GM21723 (cell line): ENCODE measurements at regions not wholly inside any gene's neighbourhood (a gene's known extent, or its start where the extent isn't known, plus 50 kb on each side); places are given as distances from the start of the nearest gene placed in this dataset.
"Not testable (repeated sequence)": the region's sequence is repeated elsewhere in the genome, so short reads cannot be mapped to it uniquely, and the experiment has no call there.

ENCODE experiments used
- ATAC-seq: cut with Tn5 transposase; IDR thresholded peaks from one replicate; pipeline ENCODE4 v1.9.1; 2021; ENCODE audit warnings: mild to moderate bottlenecking, moderate library complexity; ENCODE audit not compliant: unreplicated experiment

DNA sequence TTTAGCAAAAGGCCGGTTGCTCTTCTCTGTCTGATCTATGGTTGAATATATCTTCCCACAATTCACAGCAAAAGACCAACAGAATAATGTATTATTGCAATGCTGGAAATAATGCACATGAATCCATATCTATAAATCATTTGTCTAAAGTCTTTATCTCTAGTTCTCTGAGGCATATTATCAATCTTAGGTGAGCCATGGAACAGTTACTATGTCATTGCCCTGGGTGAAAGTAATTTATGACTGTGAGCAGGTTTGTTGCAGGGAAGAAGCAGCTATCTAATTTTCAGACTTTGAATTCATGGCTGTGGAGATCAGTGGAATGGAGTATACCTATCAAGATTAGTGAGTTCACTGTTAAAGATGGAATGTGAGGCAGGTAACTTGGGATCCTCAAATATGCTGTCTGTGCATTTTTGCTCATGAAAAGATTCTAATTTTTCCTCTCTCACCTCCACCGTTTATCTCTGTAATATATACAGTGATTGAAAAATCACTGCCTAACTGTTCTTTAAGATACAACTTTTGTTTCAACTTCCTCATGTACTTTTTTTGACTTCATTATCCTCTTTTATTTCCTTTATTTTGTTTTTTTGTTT, 256.8 kb upstream of the ARSJ start:
- ATAC-seq: no peak

DNA sequence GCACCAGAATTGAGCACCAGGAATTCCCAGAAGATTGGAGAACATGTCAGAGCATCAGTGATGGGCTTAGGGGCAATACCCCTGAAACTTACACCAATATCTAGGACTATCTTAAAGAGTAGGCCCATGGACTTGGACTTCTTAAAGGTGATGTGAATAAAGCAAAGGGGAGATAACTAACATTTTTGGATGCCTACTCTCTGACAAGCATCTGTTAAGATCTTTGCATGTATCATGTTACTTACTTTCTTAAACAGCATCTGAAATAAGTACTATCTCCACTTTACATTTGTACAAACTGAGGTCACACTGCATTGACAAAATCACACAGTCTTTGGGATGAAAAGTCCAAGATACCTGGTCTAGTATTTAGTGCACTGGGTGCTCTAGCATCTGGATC, 258.6 kb upstream of the ARSJ start:
- ATAC-seq: no peak

DNA sequence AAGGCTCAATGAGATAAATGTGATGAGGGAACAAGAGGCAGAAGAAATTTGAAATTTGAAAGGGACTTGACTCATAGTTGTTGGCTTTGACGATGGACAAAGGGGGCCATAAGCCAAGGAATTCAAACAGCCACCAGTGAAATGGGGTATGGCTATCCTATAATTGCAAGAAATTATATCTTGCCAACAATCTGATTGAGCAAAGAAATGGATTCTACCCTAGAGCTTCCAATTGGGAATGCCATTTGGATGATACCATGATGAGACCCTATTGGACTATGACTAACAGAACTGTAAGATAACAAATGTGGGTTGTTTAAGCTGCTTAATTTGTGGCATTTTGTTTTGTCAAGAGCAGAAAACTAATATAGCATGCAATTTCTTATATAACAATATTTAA, 270.1 kb upstream of the ARSJ start:
- ATAC-seq: no peak

DNA sequence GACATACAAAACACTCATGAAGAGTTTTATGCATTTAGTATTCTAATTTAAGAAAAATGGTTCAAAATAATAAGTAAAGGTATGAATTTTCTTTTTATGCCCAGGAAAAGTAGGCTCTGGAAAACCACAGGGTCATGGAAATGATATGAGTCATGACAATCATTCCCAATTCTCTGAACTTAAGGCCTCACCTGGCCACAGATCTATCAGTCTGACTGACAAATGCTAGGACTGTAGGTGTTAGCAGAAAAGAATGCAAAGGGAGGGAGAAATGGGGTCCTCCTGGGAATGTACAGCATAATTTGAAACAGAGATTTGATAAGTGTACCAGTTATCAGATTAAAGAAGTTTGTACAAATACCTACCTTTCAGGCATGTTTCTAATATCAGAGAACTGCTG, 270.5 kb upstream of the ARSJ start:
- ATAC-seq: no peak

DNA sequence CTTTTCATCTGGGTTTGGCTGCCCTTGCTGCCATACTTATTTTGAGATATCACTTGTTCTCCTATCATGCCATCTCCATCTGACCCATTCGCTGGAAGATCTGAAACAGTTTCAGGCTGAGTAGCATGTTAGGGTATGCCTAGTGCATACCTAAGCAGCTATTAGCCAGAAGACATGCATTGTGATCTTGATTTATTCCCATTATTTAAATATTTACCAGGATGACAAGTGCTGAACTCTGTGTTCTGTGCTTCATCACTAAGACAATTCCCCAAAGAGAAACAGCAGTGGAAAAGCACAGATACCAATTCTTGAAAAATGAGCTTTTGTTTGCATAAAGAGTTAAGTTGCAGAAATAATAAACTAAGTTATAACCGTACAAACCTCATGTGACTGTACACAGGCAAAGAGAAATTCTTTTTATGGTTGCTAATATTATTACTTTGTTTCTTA, 271.0 kb upstream of the ARSJ start:
- ATAC-seq: no peak

DNA sequence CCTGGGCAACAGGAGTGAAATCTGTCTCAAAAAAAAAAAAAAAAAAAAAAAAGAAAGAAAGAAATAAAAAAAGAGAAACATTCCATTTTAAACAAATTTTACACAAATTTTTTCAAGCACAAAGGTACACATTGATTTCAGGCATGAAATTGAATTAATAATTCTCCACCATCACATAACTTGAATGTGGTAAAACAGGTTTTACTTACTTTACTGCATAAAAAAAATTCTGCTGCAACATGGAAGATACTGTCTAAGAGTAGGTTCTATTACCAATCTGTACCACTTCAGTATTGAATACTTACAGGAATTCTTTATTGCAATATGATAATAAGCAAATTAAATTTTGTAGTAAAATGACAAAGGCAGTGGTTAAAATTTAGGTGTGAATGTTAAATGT, 271.6 kb upstream of the ARSJ start:
- no peak for ATAC-seq

DNA sequence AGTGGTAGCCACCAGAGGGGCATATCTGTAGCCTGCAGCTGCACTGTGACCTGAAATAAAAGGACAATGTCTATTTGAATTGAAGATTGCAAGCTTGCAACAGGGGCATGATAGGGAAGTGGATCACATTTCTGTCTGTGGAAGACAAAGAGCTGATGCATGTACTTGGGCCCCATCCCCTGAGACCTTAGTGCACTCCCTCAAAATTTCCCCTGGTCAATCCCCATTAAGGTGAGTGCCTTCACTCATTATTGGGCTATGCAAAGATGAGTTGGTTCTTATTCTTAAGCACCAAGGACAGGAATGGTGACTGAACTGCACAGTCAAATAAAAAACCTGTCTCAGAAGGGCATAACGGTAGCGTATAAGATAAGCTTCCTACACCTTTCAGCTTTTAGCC, 273.1 kb upstream of the ARSJ start:
- ATAC-seq: no peak

DNA sequence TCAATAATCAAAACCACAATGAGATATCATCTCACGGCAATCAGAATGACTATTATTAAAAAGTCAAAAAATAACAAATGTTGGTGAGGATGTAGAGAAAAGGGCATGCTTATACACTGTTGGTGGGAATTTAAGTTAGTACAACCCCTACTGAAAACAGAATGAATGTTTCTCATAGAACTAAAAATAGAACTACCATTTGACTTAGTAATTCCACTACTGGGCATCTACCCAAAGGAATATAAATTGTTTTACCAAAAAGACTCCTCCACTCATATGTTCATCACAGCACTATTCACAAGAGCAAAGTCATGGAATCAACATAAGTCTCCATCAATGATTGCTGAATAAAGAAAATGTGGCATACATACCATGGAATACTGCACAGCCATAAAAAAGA, 278.1 kb upstream of the ARSJ start:
- no peak for ATAC-seq

DNA sequence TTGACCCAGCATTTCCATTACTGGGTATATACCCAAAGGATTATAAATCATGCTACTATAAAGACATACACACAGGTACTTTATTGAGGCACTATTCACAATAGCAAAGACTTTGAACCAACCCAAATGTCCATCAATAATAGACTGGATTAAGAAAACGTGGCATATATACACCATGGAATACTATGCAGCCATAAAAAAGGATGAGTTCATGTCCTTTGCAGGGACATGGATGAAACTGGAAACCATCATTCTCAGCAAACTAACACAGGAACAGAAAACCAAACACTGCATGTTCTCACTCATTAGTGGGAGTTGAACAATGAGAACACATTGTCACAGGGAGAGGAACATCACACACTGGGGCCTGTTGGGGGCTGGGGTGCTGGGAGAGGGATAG, 283.0 kb upstream of the ARSJ start:
- ATAC-seq: not testable (repeated sequence)

DNA sequence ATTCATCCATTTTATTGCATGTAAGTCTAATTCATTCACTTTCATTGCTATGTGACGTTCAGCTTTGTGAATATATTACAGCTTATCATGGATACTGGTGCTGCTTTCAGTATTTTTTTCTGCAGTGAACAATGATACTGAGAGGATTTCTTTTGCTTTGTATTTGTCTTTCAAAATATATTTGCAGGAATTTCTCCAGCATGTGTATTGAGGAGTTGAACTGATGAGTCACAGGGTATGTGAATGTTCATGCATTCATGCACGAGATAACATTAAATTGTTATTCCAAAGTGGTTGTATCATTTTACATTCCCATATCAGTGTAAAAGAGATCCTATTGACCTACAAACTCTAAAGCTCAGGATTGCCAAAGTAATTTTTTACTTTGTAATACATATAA, 283.8 kb upstream of the ARSJ start:
- ATAC-seq: no peak

DNA sequence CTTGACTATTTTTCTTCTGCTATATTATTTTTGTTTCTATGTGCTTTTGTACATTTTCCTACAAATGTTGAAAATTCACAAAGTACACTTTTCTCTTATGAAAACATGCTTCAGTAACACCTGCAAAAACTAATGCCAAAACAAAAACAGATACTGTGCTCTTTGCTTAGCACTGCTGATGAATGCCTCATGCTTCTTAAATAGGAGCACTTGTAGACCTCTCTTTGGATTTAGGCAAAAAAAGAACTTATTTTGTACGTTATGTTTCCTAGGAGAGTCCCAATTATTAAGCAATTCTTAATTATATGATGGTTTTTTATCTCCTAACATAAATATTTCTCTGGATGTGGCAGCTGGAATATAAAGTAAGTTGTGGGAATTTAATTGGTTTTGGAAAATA, 285.0 kb upstream of the ARSJ start:
- ATAC-seq: no peak

DNA sequence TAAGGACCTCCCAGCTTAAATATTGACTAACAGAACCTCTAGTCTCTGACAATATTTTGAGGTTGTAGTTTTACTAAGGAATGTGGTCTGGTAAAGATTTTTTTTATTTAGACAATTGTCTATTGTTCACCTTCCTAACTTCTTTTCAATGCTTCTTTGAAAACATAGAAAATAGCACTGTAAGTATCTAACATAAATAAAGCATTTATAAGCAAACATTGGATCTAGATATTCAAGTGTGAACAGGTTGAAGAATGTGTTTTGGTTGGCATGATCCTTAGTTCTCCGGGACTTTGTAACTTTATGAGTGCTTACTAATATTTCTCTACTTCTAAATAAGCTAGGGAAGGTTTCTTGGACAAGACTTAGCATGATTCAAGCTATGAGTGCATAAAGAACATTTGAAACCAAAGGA, 285.4 kb upstream of the ARSJ start:
- no peak for ATAC-seq

DNA sequence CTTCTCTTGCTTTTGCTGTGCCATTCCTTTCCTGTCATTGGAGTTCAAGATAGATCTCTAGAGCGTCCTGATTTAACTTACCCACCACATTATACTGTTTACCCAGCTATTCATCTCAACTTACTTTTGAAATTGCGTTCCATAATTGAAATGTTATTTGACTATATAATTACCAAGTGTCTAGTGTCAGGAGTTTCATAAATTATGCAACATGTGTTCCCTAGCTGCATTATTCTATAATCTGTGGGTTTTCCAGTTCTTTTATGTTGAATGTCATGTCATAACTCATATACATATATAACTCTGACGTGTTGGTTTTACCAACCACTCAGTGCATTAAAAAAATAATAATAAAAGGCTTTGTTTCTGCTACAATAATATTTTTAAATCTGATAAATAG, 285.9 kb upstream of the ARSJ start:
- ATAC-seq: no peak

DNA sequence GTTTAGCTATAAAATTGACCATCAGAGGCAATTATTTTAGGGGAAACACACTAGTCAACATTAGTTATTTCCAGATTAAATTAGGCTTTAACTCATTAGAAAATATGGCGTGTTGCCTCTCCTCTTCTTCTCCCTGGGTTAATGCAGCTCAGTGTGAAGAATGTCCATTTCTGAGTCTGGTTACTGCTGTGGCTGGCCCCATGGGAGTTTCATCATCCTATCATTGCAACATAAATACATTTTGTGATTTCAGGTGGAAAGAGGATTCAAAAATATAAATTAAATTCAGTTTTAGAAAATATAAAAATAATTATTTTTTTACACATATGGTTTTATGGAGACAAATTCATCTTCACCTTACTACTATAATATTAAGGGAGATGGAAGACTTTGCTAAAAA, 288.5 kb upstream of the ARSJ start:
- no peak for ATAC-seq

DNA sequence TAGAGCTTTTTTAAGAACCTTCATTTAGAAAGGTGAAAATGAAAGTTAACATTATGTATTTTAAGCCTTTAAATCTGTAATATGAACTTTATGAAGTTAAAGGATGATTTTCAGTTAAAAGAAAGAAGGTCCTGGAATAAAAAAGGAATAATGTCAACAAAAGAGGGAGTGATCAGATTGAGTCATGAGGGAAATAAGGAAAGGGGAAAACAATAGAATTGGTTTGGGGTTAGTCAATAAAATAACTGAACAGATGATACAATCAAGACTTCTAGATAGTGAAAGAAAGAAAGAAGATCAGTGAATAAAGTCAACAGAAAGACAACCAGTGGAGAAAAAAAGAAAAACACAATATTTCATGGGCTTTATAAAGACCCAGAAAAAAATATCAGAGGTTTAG, 291.6 kb upstream of the ARSJ start:
- no peak for ATAC-seq

DNA sequence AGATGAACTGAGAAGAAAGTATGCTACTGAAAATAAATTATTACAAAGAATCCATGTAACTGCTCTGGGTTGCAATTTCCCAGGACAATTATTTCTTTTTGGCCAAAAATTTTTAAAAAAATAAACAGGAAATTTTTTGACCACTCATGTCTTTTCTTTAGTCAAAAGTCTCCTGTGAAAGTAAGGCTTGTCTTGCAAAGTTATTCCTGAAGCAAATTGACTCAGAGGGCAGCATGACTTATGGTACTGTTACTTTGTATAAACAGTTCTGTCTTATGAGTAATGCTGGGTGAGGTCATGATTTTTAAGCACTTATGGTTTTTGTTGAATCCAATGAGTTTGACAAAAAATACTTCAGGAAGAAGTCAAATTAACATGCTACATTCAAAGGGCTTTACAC, 292.8 kb upstream of the ARSJ start:
- ATAC-seq: no peak

DNA sequence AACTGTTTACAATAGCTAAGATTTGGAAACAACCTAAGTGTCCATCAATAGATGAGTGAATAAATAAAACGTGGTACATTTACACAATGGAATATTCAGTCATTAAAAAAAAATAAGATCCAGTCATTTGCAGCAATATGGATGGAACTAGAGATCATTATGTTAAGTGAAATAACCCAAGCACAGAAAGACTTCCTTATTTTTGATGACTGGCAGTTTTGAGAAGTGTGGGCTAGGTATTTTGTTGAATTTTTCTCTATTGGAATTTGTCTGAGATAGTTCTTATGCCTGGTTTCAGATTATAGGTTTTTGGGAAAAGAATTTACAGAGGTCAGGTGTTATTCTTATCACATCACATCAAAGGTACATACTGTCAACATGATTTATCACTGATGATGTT, 293.8 kb upstream of the ARSJ start:
- ATAC-seq: no peak

DNA sequence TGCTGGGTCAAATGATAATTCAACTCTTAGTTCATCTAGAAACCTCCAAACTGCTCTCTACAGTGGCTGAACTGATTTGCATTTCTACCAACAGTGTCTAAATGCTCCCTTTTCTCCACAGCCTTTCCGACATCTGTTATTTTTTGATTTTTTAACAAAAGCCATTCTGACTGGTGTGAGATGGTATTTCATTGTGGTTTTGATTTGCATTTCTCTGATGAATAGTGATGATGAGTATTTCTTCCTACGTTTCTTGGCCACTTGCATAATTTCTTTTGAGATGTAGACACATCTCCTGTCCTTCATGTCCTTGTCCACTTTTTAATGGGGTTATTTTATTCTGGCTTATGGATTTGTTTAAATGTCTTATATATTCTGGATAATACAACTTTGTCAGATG, 298.2 kb upstream of the ARSJ start:
- ATAC-seq: no peak

DNA sequence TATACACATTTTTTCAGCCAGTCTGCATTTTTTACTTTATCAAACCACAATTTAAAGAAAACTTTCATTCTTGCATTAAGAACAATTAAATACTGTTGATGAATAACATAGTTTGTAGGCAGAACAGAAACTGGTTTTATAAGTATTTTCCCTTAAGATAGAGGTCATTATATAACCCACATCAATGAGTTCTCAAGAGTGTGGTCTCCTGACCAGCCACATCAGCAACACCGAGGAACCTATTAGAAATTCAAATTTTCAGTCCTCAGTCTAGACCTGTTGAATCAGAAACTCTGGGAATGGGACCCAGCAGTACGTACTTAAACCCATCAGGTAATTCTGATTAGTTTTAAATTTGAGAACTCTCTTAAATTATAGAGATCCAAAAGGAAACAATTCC, 299.6 kb upstream of the ARSJ start:
- no peak for ATAC-seq

DNA sequence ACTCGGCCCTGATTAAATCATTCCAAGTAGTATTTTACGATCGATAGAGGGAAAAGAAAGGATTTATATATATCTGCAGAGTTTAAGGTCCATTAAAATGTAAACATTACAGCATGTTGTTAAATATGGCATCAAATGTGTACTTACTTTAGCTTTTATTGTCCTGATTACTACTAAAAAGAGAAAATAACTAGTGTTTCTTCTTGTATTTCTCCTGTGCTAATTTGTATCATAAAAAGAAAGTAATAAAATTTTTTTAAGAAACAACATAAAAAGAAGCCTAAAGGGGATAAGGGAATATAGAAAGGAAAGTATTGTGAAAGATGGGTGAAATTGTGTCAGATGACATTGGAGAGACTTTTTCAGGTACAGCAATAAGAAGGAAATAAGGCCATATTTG, 300.3 kb upstream of the ARSJ start:
- no peak for ATAC-seq

DNA sequence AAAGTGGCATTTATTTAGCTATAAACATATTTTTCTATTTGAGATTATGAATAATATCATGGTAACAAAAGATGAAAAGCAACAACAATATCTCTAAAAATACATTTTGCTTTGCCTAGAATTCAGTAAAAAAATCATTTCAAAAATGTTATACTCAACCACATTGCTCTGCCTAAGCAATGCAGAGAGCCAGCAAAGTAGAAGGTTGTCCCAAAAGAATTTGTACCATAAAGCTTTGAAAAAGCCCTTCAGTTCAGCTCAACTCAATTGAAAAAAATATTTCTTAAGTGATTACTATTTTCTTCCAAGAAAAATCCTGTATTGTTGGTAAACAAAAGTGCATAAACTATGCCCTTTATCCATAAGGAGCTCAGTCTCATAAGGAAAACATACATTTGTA, 301.2 kb upstream of the ARSJ start:
- no peak for ATAC-seq

DNA sequence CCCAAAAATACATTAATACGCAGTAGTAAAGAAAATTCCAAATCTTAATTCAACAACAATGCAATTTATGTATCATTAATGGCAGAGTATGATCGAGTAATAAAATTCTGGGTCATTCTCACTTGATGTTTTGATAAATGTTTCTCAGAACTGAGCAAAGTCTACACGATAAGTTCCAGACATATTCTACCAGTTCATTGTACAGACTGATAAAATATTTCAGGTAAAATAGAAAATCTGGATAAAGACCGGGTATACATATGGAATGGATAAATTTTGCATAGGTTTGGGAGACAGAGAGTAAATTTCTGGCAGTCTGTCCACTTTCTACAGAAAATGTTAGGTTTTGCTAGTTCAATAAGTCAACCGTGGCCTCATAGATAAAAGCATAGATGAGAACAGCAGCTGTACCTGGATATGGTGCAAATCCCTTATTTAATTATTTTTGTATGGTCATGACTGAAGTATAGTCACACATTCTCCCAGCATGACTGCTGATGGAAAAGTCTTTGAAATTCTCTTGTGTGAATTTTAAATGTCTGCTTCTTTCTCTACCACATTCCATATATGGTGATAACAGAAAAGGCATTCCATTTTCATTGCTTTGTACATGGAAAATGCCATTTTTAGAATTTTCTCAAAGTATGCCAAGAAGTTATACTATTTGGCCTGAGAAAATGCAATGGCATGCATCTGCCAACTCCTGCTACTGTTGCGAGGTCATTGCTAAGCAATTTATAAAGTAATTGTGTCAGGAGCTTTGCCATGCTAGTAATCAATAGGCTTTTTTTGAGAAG, 301.9 kb upstream of the ARSJ start:
- no peak for ATAC-seq

DNA sequence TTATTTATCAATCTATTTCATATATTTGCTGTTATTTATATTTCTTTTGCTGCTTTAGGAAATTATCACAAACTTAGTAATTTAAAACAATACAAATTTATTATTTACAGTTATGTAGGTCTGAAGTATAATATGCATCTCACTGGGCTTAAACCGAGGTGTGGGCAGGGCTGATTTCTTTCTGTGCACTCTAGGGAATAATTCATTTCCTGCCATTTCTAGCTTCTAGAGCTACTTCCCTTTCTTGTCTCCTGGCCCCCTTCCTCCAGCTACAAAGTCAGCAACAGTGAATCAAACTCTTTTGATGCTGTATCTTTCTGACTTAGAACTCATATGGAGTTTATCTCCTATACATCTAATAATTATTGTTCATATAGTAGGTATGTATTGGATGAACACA, 303.5 kb upstream of the ARSJ start:
- ATAC-seq: no peak
